HL-60/S4 (cell line): ENCODE measurements at regions not wholly inside any gene's neighbourhood (a gene's known extent, or its start where the extent isn't known, plus 50 kb on each side); places are given as distances from the start of the nearest gene placed in this dataset.

Source experiments
- in situ Hi-C: fragments of 300-500 bp; cut with MboI; formaldehyde crosslinking; loops from 2 replicates; pipeline ENCODE4 v1.14.3; 2022; ENCODE audit warnings: low sequenced_read_pairs

DNA sequence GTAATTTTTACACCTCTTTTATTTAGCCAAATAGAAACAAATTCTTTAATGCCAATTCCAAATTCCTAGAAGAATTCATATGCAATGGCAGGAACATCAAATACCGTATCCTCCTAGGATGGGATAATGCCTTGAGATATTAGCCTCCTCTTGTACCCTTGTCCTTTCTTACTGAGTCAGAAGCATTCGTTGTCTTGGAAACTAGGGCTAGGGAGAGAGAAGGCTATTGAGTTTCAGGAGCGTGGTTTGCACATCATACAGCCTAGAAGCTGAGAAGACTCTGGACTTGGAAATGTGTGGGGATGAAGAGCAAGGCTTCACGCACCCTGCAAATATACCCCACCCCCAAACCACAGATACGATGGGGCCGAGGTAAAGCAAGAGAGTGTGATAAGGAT lies 300.7 kb downstream of the SP3 start:
- in situ Hi-C loops = no loop called here

DNA sequence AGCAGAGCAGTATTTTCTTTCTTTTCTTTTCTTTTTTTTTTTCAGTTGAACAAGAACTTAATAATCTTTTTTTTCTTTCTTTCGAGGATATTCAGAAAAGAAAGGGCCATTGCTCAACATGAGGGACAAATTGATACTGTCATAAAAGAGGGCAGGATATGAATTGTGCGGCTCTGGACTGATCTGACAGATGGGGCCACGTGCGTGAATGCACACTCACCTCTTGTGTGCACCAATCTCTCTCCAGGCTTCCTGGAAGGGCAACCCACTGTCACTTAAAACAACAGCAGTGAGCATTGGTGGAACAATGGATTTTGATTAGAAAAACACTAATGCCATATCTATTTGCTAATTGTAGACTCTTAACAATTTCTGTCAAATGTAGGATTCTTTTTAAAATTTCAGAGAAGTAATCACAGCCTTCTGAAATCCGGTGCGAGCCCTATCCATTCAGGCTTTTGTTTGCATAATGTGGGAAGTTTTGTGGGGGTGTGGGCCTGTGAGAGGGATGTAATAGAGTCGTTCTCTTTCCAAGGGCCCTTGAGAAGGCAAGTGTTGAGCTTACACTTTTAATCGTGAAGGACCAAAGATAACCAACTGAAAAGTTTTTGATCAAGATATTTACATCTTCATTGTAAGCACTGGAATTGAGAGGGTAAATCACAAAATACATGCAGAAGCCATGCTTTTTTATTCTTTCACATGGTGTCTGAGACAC lies 298.8 kb downstream of the SP3 start:
- in situ Hi-C loops = no loop called here

DNA sequence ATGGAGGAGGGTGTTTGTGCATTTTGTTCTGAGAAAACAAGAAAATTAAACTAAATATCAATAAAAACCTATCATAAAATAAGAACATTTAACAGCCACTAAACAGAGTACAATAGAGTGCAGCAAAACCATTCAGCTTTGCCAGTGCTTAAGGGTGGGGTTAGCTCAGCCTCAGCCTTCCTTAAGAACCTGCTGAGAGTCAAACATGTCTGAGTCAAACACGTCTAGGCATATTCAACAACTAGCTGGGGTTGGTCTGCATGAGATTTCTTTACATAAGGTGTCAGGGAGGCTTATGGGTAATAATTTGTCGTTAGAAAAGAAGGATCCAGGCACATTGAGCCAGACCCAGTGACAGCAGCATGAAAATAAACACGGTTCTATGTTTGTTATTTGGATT lies 298.2 kb downstream of the SP3 start:
- in situ Hi-C loops = no loop called here

DNA sequence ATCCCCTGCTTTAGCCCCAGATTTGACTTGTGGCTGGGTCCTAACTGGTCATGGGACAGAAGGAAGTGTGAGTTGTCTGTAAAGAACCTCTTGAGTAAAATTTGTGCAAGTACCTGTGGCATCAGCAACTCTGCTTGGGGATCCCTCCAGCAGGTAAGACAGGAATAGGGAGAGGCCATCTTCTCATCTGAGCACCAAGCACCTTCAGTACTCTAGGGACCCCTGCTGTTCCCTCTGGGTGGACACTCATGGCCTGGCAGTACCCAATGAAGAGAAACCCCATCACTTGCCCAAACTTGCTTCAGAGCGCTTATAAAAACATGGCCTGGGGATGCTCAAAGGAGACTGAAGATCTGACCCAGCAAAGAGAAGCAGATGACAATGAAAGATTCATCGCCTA lies 297.8 kb downstream of the SP3 start:
- in situ Hi-C loops = no loop called here

DNA sequence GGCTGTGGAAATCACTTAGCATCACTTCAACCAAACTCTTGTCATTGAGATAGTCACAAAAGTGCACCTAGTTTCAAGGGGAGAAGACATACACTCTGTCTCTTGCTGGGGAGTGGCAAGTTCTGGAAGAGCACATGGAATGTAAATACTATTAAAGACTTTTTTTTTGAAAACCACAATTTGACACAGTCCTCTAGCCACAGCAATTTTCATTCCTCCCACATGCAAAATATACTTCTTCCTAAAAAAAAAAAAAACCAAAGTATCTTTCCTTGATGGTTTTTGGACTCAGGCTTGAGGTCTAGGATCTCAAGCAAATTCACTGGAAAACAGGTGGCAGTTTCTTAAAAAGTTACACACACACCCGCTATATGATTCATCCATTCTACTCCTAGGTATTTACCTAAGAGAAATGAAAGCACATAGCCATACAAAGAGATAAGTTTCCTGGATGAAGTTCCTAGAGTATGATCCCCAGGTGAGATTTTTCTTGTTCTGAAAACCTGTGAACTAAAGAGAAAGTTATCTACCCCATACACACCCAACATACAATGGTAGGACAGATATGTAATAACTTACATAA lies 295.8 kb downstream of the SP3 start:
- in situ Hi-C loops = no loop called here

DNA sequence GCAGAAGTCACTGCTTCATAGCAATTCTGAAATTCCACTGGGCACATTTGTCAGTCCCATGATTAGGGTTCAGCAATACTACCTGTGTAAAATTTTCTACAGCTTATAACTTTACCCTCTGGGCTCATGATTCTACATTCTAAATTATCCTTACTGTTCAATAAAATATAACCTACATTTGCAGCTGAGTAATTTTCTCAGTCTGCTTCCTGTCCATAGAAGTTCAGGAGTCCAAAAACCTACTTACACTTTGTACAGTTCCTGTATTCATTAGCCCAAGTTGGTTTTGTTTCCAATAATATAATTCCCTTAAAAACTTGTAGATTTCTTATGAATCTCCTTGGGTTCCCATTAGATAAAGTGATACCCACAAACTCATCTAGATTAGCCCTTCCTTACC lies 295.3 kb downstream of the SP3 start:
- in situ Hi-C loops = no loop called here

DNA sequence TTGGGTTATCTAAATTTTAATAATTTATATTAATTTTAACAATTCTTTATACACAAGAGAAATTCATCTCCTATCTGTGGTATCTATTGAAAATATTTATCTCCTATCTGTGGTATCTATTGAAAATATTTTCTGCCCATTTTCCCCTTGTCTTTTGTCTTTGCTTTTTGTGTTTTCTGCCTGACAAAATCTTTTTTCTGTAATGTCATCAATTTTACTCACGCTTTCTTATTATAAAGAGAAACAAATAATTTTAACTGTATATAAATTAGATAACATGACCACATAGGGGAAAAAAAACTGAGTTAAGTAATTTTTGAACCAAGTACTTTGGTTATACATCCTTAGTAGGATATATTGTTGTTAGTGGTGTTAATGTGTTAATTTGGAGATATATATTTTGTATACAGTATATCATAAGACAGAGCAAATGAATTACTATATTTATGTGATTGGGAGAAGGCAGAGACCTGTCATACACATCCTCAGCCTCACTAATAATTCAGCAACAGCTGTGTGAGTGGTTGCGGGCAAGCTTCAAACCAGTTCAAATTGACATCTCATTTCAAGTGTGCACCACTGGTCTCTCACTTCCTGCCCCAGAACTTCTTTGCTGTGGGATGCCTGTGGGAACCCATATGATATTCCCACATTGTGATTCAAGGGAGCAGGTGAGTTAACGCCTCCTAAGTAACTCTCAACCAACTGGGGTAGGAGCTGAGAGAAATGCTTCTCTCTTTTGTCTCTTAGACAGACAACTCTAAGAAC lies 292.4 kb downstream of the SP3 start:
- in situ Hi-C loops = no loop called here

DNA sequence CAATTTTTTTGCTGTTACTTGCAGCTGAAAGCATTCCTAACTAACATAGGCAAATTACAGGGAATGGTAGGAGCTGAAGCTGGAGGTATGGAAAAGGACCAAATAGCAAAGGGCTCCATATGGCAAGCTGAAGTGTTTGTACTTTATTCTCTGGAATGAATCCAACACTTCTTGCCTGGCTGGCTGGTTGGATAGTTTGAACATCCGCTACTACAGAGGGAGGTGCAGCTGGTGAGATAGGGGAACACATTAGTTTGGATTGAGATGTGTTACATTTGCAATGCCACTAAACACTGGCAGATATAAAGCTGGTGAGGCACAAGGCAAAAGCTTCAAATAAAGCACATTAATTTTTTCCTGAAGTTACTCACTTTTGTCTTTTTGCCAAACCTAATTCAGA lies 291.5 kb downstream of the SP3 start:
- in situ Hi-C loops = no loop called here

DNA sequence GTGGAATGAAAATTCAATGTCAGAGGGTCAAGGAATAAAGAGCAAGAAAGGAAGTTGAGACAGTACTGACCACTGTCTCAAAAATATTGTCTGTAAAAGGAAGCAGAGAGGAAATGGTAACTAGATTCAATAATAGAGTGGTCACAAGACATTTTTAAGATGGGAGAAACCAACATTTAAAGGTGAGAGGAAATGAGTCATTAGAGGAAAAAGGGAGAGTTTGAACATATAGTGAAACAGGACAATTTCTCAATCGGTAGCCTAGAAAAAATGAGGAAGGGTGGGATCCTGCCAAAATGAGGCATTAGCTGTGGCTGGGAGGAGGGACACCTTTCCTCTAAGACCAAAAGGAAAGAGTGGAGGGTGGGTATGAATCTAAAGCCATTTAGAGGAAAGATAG lies 288.5 kb downstream of the SP3 start:
- in situ Hi-C loops = no loop called here

DNA sequence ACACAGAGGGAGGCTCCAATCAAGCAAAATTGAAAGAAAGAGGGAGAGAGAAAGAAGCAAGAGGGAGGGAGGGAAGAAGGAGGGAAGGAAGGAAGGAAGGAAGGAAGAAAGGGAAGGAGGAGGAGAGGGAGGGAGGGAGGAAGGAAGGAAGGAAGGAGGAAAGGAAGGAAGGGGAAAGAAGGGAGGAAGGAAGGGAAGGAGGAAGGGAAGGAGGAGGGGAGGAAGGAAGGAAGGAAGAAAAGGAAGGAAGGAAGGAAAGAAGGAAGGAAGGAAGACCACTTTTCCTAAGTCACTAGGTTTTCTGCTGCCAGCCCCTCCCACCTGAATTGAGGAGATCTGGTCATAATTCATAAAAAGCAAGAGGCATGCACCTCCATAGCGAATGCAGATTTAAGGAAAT lies 287.0 kb downstream of the SP3 start:
- in situ Hi-C loops = no loop called here

DNA sequence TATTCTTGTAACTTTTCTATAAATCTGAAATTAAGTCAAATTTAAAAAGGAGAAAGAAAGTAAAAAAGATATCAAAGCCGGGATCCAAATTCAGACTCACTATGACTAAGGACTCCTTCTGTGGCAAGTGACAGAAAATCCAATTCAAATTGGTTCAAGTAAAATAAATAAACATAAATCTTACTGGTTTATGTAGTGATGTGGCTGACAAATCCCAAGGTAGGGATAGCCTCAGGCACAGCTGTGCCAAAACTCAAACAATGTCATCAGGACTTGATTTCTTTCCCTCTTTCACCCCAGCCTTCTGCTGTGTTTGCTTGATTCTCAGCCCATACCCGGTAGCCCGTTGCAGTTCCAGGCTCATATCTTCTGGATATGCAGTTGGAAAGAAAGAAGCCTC lies 284.6 kb downstream of the SP3 start:
- in situ Hi-C loops = no loop called here

DNA sequence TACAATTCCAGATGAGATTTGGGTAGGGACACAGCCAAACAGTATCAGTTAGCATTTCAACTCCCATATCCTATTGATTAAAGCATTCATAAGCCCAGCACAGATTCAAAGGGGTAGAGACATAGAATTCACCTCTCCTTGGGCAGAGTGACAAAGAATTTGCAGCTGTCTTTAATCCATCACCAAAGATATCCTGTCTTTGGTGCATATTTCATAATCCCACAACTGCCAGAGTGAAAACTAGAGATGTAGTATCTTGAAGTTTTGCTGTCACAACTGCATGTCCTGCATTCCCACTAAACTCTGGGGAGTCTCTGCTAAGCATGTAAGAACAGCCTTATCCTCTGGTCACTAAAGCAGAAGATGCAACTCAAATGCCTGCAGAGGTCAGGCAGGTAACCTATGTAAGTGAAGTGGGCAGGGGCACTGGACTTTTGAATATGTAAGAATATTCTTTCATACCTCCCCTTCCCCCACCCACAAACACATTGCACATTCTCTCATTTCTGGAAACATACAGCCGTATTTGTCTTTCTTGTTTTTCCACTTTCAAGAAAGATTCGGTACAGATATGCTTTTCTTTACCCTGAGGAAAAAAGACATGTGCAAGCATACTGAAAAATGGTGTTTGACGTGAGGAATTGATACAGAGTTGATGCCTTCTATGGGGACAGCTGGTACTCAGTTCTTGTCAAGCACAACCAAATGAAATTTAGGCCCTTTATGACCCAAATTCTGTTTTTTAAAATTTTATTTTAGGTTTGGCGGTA lies 283.1 kb downstream of the SP3 start:
- in situ Hi-C loops = no loop called here

DNA sequence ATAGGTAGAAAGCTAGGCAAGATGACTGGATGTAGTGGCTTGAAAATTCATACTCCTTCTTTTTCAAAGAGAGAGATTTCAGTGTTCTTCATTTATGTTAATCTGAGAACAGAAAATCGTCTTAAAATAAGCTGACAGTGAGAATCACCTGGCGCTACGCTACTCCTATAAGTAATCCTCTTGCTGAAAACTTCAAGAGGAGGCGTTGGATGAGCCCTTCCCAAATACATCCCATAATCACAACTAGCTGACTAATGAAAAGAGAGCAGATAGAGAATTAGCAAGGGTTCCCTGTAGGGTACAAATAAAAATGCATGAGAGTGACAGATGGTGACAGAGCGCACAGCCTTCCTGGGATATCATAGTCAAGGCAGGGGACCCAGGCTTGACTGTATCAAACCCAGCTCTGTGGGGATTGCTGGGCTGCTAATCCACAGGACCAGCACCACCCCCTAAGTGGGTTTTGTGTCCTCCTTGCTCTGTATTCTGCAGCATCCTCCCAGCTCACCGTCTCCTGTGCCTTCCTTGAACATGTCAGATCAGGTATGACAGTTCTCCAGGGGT lies 280.2 kb downstream of the SP3 start:
- in situ Hi-C loops = no loop called here

DNA sequence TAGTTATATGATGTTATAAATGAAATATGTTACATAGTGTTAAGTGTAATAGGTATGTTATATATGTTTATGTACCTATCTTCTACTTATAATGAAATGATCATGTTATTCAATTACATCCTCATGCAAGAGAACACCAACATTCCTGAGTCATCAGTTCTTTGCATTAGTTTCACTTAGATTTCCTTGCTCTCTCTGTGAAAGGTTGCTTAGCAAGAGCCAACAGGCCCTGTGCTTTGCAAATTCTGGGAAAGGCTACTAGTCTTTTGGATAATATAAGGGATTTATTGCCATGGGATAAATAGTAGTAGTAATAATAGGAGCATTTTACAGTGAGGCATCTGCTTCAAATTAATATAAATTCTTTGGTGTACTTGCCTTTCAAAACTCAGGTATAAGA lies 274.8 kb downstream of the SP3 start:
- in situ Hi-C loops = no loop called here

DNA sequence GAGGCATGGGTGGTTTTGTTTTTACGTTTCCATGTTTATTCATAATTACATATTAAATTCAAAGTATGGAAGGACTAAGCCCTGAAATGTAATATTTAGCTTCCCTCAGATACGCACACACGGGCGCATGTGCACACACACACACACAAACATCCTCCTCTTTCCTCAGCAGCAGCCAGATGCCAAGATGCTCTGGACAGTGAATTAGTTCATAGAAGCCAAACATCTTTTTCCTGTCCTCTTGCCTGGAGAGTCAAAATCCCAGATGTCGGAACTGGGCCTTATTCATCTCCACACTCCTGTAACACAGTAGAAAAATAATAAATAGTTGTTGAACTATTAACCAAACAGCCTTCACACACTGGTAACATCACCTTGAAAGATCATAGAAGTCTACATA lies 273.1 kb downstream of the SP3 start:
- in situ Hi-C loops = no loop called here

DNA sequence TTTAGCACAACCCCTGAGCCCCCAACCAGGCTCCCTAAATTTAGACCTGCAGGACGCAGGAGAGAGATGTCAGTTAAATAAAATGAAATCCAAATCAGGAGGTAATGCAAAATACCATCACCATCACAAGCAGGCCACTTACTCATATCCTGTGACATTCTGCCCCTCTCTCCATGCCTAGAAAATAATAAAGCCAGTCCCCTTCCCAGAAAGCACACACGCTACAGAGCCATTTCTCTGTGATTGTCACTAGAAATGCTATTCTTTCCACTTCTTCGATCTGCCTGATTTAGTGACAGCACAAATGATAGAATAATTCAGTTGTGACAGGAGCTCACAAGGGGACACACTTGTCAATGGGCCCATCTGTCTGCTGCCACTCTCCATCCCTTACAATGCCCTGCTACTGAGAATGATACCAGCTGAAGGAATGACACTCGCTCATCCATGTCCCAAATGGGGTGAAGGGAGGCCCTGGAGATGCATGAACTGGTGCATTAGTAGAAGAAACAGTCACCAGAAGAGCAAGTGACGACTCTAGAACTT lies 272.1 kb downstream of the SP3 start:
- in situ Hi-C loops = no loop called here

DNA sequence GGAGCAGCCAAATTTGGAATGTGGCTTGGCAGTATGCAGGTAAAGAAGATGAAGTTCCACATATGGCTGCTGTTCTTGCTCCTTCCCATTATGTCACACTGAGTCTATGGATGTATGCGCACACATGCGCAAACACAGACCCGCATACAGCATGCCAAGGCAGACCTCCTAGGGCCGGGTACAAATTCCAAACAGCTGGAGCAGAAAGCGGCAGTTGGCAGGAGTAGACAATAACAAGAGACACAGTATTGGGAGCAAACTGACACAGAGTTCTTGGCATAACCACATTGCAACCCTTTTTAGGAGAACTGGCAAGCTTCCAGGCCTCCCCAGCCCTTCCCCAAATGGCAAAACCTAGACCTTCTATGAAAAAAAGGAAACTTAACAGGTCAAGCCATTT lies 268.9 kb downstream of the SP3 start:
- in situ Hi-C loops = no loop called here

DNA sequence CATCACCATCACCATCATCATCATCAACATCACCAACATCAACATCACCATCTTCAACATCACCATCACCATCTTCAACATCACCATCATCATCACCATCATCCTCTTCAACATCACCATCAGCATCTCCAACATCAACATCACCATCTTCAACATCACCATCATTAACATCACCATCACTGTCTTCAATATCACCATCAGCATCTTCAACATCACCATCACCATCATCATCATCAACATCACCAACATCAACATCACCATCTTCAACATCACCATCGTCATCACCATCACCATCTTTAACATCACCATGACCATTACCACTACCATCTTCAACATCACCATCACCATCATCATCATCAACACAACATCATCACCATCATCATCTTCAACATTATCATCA lies 267.2 kb downstream of the SP3 start:
- in situ Hi-C loops = no loop called here

DNA sequence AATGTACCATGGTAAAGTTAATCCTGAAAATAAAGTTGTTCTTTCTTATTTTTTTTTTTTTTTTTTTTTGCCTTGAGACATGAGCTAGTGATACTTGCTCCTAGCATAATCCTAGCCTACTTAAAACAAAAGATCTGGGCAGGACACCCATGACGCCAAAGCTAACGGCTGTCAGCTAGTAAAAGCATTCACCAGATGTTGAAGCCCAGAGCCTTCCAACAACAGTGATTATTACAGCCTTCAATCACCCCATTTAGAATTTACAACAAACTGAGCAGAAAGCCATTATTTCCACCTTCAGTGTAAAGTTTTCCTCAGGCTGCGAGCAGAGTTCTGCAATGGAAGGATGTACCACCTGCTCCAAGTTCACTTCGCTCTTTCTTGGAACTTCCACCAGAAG lies 259.5 kb downstream of the SP3 start:
- in situ Hi-C loops = no loop called here

DNA sequence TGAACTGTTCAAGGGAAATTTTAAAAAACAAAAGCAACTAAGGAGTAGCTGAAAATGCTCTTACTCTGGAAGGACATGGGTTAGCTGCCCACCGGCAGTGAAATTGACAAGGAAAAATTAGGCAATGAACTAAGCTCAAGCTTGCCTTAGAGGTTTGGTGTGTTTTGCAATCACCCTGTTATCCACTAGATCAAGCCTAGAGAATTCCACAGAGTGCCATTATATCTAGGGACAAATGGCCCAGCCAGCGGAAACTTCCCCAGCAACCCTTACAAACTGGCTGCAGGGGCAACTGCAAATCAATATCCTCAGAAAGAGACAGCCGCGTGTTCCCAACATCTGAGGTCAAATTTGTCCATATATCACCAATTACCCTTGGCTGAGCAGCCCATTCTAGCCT lies 258.2 kb downstream of the SP3 start:
- in situ Hi-C loops = no loop called here

DNA sequence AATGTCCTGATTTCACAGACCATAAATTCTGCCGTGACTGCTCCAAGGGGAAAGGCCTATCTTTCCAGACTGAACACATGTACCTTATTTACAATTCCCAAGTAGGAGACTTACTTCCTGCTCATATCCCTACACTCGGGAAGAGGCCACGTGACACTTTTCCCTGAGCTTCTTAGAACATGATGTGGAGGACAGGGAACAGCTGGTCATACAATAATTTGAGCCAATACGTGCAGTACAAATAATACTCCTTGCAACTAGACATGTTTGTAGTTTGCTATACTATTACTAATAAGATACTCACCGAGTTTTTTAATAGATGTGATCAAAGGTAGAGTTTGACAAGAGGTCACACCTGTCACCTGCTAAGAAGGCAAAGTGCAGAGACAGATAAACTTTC lies 256.4 kb downstream of the SP3 start:
- in situ Hi-C loops = no loop called here
